SIG-M5 treated with dmso at 0.1 percent for 504 hours (cell line): ENCODE measurements at regions not wholly inside any gene's neighbourhood (a gene's known extent, or its start where the extent isn't known, plus 50 kb on each side); places are given as distances from the start of the nearest gene placed in this dataset.

ENCODE experiments used
- DNase-seq: peaks from one replicate; lab custom pipeline; 2025; ENCODE audit not compliant: unreplicated experiment; lab: John Stamatoyannopoulos, UW

DNA sequence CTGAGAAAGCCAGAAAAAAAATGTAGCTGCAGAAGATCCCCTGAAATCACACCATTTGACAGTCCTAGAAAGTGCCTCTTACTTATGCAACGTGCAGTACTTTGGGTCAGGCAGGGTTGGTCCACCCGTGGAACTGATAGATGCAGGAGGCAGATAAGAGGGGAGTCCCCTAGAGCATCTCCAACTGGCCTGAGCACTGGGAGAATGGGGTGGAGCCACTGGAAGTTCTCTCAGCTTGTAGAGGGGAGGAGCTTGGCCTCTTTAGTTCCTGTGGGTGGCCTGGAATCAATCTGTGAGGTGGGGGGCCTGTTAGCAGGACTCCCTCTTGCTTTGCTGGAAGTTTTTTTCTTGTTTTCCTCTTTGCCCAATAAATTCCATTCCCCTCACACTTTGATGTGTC, 335.7 kb upstream of the NCAM2 start:
- no peak for DNase-seq

DNA sequence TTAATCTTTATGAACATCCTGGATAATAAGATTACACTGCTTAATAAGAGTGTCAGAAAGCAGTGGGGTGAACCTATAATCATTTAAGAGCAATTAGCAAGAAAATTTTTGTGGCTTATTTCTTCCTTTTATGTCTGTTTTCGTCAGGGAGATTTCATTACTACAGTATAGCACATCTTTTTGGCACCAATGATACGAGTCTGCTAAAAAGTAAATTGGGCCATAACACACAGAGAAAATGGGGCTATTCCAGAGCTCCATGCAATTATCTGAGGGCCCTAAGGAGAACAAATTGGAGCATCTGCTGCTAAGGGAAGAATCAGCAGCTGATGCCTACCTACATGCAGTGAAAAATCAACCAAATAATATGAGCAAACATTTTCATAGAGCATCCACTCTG, 330.3 kb upstream of the NCAM2 start:
- no peak for DNase-seq

DNA sequence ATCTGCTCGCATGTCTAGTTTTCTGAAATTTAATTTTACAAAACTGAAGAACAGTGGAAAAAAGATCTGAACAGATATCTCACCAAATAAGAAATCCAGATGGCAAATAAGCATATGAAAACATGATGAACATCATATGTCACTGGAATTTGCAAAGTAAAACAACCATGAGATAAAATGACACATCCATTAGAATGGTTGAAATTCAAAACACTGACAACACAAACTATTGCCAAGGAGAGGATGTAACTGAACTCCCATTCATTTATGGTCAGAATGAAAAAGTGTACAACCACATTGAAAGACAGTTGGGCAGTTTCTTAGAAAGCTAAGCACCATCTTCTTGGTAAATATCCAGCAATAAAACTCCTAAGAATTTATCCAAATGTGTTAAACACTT, 312.7 kb upstream of the NCAM2 start:
- DNase-seq: no peak

DNA sequence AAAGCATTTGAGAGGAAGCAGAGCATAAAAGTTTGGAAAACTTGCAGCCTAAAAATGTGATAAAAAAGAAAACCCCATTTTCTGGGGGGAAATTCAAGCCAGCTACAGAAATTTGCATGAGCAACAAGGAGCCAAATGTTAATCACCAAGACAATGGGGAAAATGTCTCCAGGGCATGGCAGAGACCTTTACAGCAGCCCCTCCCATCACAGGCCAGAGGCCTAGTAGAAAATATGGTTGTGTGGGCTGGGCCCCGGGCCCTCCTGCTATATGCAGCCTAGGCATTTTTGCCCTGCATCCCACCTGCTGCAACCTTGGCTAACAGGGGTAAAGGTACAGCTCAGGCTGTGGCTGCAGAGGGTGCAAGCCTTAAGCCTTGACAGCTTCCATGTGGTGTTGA, 299.6 kb upstream of the NCAM2 start:
- no peak for DNase-seq

DNA sequence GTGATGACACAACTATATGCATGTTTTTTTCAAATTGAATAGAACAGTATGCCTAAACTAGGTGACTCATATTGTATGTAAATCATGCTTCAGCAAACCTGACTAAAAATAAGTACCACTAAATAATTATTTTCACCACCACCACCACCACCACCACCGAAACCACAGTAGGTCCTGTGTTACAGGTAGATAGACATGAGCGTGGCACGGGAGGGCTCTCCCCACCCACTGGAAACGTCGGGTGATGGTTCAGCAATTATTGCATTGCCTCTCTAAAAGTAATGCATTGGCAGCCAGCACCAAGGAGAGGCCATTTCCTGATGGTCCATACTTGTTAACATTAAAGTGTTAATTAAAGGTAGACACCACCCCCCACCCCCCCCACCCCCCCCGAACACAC, 297.0 kb upstream of the NCAM2 start:
- no peak for DNase-seq

DNA sequence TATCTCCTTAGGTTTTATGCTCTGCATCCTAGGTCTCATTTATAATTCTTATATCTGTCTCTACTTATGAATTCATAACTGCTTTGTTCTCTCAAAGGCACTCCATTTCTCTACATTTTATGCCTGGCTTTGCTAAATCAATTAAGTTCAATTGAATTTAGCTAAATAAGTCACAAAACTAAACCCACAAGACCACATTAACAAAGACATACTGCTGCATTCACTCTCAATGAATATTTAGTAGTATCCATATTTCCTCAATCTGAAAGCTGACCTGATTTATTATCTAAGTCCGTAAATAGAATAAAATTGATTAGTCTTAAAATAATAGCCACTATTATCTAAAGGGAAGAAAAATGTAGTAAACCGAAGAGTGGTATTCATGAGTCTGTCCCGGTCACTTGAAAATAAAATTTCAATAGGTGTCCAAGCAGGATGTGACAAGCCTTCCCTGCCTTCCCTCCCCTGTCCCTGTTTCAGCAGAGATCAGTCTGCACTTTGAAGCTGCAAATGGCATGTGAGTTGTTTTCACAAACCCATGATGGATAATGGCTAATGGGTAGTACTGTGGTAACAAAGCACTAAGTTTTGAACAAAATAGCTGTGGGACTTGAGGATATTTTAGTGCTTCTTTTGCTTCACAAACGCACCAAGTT, 295.0 kb upstream of the NCAM2 start:
- DNase-seq: no peak

DNA sequence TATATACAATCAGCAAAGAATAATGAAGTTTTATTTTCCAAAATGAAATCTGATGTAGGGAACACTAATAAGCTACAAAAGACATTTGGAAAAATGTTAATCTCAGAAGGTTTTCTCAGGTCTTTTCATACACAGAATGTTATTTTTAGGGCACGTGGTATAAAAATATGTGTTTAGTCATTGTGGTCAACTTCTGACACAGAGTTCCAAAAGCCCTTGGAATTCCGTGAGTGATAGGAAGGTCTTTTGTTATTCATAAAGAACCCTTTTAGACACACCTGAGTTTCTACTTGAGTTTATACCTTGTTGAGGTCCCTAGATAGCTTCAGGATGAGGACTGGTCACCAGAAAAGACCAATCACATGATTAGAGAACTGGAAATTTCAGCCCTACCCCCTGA, 277.6 kb upstream of the NCAM2 start:
- no peak for DNase-seq

DNA sequence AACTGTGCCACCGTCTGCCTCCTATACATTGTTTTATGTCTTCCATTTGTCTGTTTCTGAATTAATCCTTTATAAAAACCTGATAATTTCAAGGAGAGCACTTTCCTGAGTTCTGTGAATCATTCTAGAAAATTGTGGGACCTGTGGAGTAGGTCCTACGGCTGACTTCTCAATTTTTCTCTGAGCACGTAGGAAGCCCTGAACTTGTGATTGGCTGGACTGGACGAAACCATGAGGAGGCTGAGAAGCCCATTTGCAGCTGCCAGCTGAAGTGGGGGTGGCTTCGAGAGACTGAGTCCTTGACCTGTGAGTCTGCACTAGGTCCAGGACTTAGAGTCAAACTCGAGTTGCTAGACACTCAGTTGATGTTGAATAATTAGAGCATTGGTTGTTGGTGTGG, 277.1 kb upstream of the NCAM2 start:
- no peak for DNase-seq

DNA sequence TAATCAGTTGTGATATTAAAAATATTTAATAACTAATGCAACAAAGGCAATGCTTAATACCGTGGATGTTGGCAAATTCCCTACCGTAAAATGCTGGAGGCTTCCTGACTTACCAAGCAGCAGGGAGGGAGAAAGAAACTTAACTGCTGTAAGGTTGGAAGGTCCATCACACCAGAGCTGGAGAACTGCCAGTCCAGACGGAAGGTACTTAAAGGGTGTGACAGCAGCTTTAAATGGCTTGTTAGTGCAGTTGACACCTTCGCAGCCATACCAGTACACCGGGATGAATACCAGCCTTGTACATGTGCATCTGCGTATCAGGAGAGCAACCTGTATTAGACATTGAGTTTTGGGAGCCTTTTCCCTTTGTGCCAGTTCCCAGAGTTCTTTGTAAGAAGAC, 269.5 kb upstream of the NCAM2 start:
- DNase-seq: no peak

DNA sequence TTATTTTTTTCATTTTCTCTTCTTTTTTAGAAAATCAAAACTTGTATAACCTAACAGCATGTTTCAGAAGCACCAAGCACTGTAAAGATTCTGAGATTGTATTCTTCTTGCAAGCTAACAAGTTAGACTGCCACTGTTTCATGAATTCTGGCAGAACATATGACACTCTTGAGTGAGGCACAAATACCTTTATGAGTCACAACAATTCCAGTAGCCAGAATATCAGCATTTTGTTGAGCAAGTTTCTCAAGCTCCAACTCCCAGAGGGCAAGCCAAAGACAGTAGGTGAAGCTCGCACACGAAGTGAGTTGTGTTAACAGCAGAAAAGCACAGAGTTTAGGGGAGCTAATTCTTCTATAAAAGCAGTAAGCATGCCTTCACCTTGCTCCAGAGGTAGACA, 268.8 kb upstream of the NCAM2 start:
- no peak for DNase-seq

DNA sequence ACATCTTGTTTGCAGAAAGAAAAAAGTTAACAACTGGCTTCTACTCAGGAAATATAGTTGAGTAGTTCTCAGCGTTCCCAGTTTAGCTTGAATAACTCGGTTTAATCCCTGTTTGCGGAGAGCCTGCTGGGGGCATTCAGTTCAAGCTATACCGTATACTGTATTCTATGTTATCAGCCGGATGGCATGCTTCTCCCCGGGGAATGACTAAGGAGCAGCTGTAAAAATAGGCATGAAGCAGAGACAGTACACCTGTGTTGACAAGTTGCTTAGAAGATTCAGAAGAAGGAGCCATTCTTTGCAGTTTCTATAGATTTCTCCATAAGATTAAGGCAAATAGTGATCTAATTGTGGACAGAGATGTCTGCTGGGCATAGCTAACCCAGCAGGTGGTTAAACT, 267.8 kb upstream of the NCAM2 start:
- DNase-seq: no peak

DNA sequence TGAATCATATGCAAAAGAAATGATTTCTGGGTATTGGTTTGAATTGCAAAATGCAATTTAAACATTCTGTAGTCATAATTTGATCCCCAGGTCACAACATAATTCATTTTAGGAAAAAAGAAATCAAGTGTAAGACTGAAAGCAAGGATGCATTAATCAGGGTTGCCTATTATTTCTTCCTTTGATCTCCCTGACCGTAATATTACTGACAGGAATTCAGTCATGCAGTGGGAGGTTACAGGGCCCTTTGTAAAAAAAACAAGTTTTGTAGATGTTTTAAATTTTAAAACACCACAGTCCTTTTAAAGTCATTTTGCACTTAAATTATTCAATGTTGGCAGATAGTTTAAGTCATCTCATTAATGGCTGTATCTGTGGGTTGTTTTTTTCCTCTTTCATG, 263.0 kb upstream of the NCAM2 start:
- no peak for DNase-seq

DNA sequence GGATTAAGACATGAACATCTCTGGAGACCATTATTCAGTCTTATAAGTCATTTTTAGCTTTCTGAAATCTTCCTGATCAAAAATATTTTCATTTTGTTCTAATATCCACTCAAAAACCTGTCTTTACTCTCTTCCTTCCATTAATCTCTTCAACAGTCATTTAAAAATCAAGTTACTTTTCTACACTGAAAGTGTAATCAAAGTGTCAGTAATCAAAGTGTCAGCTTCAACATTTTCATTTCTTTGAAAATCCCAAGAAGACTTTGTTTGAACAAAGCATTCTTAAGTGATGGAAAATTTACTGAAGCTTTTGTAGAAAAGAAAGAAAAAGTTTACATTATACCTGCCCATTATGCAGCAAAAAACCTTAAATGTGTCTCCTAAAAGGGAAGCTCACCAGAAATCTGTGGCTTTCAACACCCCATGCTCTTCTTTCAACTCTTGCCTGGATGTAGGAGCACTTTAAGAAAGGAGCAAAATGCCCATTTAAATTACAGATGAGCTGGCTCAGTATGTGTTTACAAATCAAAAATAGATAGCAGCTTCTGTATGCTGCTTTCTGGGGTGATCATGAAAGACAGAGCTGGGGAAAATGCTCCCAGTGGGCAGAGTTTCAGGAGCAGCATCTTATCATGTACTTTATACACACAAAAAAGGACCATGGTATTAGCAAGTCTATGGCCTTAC, 260.8 kb upstream of the NCAM2 start:
- no peak for DNase-seq

DNA sequence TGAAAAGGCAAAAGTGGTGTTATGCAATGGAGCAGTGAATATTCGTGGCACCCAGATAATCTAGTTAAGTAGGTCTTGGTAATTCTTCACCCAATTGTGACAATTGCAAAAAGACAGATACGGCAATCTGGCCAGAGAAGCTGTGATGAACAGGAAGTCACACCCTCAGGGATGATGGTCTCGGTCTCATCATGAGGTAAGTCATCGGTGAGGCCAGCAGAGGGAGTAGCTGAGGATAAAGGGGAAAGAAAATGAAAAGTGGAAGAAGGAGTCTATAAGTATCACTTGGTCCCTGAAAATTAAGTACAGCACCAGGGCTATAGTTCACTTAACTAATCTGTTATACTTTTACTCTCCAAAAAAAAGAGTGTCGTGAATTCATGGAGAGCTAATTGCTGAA, 258.8 kb upstream of the NCAM2 start:
- DNase-seq: no peak

DNA sequence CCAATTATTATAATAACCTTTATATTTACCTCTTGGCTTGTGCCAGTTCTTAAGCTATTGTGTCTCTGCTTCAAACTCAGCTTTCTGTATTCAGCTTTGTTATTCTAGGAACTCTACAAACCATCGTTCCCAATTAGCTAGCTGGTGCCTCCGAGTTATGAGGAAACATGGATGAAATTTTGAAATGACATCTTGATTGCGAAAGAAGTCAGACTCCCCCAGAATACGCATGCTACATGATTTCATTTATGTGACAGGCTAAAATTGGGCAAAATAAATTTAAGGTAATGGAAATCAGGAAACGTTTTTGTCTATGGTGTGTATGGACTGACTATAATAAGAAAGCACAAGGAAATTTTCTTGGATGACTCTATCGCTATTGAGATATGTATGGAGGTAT, 256.8 kb upstream of the NCAM2 start:
- DNase-seq: no peak

DNA sequence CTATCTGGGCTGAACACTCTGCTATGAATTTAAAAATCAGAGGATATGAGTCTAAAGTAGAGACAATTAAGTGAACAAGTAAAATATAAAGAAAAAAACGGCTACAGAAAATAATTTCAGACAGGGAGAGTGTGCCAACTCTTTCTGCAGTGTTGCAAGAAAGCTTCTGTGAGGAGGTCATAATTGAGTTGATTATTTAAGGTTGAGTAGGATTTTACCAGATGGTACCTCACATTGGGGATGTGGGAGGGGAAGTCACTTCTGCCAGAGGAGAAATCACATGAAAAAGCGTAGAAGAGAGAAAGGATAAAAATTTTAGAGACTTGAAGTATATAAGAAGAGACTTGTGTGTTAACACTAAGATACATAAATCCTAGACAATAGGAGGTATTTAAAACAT, 238.0 kb upstream of the NCAM2 start:
- no peak for DNase-seq

DNA sequence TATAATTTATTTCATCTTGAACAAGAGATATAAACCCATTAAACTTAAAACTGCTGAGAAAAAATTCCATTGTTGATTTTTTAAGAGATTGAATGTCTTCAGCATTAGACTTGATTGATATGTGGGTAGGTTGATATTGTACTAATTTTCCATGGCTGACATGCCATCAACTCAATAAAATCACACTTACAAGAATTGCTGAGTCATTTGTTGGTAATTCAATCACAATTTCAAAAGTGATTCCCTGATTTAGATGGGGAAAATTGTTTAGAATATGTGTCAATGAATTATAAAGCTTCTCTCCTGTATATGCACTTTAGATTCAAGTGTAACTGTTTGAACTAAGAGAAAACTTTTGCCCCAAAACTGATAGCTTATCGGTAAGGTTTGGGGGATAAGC, 223.5 kb upstream of the NCAM2 start:
- no peak for DNase-seq

DNA sequence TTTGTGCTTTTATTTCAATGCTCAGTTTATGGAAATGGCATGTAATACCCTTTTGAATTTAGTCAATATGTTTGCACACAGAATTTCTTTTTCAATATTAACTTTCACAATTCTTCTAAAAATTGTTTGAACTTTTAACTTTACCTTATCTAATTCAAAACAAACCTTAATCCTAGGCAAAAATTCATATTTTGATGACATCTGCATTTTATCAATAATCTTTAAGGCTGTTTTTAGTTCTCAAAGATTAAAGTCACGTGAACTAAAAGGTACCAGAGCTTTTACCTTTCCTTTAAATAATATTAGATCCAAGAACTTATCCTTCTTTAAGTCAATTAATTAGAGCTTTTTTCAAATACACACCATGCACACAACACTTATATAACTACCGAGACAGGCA, 218.9 kb upstream of the NCAM2 start:
- DNase-seq: no peak

DNA sequence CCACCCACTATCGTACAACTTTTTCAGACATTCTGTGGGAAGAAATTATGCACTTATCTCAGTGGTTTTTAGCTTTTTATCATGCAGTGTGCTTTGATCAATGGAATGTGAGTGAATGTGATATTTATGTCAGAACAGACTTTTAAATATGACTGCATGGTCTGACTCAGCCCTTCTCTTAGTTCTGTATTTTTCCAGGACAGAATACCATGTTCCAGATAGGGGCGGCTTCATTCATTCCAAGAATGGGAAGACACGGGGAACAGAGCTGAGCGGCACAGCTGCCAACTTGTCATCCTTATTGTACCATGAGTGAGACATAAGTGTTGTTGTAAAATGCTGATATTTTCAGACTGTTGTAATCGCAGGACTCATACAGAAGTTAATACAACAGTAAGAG, 214.6 kb upstream of the NCAM2 start:
- DNase-seq: no peak

DNA sequence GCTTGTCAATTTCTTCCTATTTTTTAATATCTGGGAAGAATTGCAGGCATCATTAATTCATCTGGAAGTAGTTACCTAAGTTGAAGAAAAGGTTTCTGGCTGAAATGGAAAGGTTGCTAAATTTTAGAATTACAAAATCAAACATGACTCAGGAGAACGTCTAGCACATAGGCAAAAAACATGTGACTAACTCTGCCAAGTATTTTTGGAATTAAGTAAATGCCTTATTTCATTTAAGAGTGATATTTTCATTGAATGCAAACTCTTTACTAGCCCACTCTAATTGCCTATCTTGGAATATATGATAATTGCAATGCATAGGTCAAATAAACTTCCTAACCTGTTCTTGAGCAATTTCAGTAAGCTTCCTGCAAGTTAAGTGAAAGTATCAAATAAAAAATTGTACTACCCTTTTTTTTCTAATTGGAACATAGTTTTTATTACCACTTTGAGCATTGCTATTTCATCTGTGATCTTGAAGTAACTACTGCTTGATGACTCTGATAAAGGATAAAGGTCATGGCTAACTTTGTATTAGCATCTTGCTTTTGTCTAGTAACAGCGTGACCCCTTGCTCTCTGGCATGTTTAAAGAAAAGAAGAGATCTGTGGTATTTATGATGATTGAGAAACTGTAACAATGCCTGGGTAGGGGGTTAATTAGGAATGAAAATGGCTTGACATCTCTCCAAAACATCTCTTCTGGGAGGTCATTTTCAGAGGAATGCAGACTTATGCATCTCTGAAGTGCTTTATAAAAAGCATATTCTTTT, 208.3 kb upstream of the NCAM2 start:
- DNase-seq: peak; percentile 8

DNA sequence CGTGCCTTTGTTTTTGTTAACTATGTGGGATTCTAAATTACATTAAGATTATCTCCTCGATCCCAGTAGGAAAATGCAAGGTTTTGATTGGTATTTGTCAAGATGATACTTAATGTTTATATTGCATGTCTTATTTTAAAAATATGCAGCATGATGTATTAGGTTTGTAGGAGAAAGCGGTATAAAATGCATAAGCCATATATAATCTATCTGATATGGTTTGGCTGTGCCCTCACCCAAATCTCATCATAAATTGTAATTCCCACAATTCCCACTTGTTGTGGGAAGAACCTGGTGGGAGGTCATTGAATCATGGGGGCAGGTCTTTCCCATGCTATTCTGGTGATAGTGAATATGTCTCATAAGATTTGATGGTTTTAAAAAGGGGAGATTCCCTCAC, 198.1 kb upstream of the NCAM2 start:
- DNase-seq: no peak

DNA sequence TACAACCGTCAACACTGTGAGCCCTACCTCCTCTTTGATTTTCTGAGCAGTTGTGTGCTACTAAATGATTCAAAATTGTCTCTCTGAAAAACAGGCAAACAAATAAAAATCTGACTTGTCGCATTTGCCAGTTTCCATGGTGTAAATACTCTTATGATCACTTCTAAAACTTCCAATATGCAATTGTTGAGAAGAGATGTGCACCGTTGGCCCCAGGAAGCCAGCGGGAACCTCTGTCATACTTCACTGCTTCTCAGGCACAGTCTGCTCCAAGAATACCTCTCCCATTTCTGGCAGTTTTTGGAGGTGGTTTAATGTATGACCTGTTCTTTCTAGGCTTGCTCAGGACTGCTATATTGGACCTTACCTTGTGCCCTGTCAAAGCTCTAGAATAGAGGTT, 196.0 kb upstream of the NCAM2 start:
- no peak for DNase-seq
